GM21526 (cell line): ENCODE measurements at regions not wholly inside any gene's neighbourhood (a gene's known extent, or its start where the extent isn't known, plus 50 kb on each side); places are given as distances from the start of the nearest gene placed in this dataset.

Source experiments
- ATAC-seq: cut with Tn5 transposase; IDR thresholded peaks from one replicate; pipeline ENCODE4 v1.9.1; 2021; ENCODE audit warnings: moderate library complexity; ENCODE audit not compliant: unreplicated experiment, low FRiP score

DNA sequence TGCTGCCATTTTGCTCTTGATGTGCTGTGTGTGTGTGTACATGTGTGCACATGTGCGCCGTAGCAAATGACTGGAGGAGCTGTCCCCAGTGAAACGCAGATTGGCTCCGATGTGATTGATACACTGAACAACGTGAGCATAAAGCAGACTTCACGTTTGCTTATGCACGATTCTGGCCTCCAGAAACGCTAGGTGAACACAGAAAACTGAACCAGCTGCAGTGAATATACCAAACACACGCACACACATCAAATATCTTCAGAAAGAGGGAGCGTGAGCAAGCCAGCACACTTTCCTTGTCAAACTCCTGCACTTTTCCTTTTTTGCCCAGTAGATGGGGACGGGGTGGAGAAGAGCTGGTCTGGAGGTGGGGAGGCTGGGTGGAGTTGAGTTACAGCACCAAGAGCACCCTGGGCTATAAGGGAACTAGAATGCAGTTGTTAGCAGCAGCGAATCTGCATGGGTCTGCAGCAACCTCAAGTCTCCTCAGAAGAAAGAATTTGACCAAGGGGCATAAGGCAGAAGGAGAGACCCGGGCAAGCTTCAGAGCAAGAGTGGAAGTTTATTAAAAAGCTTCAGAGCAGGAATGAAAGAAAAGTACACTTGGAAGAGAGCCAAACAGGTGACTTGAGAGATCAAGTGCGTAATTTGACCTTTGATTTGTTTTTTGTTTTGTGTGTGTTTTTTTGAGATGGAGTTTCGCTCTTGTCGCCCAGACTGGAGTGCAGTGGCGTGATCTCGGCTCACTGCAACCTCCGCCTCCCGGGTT is 77.8 kb upstream of the CADM1 start:
- ATAC-seq, result no peak

DNA sequence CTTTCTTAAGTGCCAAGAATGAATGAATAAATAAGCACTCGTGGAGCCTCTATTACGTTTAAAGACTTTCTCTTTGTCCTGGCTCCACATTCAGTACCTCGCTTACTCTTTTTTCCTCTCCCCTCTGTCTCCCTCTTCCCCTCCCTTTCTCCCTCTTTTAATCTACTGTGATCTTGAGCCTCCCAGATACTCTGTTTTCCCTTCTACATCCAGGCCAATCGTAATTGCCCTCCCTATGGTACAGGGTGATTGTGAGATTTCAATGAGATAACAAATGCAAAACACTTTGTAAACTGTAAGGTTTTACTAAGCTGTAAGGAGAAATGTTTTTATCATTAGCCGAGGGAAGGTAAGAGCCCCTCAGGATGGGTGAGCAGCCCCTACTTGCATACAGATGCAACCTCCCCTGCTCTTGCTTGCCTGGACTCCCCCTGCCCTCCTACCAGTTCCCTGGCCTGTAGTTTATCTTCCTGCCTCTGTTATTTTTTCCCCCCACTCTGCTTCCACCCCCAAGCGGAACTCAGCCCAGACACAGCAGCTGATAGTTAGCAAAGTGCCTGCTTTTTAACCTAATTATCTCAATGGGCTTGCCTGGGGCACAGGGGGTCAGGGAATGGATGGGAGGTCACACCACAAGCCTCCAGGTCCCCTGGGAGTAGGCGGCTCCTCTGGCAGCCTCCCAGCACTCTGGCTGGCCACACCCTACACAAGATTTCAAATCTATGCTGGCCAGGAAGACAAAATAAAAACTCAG is 76.9 kb upstream of the CADM1 start:
- ATAC-seq, result no peak

DNA sequence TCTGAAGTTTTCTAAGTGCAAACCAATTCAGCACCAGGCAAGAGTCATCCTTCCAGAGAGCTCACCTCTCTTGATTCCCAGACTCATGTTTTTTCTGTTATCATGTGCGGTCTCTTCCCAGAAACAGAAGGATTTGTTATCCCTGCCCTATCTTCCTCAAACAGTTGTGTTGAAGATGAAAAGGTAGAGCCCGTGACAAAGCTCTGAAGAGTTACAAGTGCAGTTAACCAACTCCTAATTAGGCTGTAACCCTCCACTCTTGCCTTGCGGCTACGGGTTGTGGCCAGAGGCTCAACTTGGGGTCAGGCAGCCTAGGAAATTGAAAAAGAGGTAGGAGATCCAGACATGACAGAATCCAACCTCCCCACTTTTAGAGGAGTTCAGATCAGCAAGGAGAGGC is 76.2 kb upstream of the CADM1 start:
- no peak for ATAC-seq

DNA sequence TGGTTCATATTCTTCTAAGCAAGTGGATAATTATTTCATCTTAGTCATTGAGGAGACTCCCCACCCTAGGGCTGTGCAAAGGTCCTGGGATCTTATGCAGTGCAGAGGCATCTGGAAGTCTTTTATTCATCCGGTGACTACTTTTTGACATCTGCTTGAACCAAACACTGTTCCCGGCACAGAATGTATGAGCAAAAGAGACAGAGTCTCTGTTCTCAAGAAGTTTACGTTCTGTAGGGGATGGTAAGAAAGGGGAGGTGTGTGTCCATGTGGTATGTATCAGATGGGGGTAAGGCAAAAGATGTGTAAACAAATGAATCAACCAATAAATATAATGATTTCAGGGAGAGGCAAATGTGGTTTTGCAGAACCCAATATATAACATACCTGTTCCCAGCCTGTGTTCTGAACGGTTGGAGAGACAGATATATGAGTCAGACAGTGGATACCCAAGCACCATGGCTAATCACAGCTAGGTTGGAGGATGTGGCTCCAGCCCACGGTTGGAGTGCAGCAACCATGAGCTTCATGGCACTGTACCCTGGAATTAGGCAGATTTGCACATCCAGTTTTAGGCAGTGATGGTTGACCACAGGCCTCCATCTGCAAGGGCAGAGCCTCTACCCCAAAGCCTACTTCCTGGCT is 75.1 kb upstream of the CADM1 start:
- no peak for ATAC-seq

DNA sequence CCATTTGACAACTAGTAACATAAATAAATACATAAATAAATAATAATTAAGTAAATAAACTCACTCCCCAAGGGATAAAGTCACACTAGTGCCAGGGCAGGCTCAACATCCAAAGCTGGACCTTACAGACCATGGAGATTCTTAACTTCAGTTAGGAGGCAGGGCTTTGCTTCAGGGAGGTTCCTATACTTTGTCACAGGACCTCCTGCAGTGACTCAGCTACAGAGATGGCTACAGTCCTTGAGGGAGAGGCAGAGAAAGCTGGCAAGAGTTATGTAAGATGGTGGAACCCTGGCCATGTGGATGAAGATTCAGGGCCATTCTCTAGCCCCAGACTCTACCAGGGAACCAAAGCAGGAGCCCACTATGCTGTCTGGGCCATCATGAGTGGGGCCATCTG is 74.1 kb upstream of the CADM1 start:
- ATAC-seq, result no peak

DNA sequence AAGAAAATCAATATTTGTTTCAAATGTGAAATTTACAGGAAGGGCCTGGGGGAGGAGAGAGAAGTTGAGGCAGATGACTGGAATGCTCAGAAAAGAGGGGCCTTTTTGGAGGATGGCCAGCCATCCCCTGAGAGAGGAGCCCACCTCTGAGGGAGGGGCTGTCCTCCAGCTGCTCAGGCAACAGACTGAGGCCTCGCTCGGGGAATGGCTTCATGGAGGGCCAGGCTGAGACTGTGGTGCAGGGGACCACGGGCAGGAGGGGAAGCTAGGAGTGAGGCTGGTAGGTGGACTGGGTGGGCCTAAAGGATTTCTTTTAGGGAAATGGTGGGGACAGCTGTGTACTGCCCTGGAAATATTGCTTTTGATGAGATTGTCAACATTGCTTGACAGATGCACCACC is 73.5 kb upstream of the CADM1 start:
- no peak for ATAC-seq

DNA sequence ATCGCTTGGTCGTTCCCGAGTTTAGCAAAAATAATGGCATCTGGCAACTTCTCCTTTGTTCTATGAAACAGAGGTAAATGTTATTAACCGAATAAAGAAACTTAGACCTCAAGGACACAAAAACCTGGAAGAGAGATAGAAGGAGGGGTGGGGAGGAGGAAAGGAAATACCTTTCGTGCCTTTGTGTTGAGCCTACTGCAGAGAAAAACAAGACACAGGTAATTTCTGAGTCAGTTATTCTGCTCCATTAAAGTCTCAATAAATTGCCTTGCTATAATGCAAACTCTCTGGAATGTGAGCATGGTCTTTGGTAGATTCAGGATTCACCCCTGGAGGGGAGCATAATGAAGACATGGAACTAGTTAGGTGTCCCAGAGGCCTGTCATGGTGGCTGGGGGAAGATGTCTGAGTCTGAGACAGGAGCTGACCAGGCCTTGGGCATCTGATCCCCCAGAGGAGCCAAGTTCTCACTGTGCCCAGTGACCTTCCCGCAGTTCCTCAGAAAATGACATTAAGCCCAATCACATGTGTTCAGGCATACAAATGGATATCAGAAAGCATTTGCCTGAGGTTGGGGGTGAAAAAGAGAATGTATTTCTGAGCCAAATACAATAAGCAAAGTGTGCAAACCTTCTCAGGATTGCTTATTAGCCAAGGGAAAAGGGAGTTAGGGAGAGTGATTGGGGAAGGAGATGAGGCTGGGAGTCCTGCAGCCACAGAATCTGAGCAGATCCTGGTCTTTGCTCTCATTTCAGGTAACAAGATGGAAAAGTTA is 72.6 kb upstream of the CADM1 start:
- ATAC-seq, result no peak

DNA sequence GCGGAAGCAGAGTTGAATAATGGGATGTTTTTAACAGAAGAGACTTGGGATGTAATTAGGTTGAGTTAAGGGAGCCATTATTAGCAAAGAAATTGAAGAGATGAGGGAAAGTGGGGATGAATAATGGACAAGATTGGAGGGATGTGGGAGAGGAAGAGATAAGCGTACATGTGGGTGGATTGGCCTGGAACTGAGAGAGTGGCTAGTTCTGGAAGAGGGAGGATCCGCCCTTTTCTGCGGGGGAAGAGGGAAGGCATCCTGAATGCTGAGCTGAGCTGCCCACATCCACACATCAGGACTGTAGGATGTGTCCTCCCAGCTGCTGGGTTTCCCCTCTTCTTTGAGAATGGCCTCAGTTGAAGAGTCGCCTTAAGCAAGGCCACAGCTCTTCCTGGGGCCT is 68.3 kb upstream of the CADM1 start:
- no peak for ATAC-seq

DNA sequence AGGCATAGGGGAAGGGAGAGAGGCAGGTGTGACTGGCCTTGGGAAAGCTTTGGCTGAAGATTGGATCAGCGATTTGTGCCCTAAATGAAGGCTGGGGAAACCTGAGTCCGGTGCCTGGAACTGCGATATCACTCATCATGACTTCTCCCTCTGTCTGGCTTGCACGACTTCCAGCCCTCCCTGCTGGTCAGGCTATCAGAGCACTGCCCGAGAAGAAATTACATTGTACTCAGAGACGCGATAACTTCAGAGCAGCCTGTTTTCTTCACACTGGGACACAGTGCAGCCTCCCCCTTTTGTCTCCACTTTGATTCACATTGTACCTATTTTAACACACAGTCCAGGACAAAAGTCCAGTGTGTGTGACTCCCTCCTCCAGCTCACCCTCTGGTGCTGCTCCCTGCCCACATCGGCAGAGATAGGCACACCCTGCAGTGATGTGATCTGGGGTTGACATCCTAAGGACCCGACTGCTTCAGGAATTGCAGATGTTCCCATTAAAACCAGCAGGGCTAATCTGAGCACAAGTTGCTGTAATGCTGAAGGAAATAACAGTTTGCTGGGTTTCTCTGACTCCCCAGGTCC is 62.1 kb upstream of the CADM1 start:
- ATAC-seq, result no peak

DNA sequence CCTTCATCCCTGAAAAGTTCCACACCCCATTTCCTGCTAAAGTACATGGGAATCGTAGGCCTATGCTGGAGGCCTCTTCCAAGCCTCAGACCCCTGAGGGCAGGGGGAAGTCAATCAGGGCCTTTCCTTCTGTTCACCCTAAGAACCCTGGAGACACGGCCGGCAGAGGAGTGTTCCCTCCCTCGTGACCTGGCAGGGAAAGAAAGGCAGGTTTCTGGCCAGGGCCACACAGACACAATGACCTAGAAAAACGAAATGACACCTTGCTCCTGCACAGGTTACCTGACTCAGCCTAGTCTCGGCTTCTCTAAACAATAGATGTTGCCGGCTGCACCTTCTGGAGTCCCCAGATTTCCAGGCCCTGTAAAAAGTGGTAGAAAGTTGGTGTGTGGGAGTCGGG is 60.6 kb upstream of the CADM1 start:
- ATAC-seq, result no peak

DNA sequence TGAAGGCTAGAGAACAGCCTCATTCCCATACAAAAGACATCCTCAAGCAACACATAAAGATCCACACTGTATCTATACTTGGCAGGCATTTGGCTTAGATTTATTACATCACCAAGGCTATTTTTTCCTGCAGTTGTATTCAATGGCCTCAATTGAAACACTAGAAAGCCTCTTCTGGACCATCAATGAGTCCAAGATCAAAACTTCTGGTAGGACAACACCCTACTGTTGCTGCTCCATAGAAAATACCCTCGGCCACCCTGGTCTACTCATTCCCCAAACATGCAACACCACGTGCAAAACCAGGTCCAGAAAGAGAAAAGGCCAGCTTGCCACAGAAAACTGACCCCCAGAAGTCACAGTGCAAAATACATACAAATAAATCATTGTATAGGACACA is 56.9 kb upstream of the CADM1 start:
- ATAC-seq, result no peak

DNA sequence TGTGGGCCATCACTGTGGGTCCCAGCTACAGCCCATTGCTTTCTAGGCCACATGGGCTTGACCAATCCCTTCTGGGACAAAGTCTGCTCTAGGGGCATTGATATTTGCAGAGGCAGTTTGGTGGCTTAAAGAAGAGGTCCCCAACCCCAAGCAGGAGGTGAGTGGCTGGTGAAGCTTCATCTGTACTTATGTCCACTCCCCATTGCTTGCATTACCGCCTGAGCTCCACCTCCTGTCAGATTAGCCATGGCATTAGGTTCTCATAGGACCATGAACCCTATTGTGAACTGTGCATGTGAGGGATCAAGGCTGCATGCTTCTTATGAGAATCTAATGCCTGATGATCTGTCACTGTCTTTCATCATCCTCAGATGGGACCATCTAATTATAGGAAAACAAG is 54.4 kb upstream of the CADM1 start:
- ATAC-seq, result no peak

DNA sequence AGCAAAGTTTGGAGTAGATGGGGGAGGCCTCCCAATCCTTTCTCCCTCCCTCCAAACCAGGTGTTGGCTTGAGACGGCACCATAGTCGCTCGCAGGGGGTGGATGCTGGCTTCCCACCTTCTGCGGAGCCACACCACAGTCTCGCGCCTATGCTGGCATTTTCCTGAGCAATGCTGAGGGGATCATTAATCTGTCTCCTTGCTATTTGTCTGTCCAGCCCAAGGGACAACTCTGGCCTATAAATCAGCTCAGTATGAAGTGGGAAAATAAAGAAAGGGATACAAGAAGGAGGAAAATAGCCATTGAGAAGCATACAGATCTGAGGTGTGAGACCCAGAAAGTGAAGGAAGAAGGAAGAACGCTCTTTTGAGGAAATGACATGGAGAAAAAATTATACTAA is 53.5 kb upstream of the CADM1 start:
- ATAC-seq, result no peak

DNA sequence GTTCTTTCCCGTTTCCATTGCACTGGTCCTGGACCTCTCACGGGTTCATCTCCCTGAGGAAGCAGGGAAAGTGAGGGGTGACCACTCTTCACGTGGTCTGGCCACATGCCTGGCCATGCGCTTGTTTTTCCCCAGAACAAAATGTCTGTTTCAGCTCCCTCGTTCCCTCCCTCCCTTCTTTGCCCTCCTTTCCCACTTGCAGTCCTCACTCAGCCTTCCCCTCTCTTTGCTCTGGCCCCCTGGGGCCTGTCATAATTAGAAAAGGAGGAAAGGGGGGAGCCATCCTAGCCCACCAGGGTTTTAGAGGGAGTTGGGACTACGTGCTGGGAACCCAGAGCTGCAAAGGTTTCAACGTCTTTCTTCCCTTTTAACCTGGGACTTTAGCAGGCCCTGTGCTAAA is 52.8 kb upstream of the CADM1 start:
- ATAC-seq, result no peak

DNA sequence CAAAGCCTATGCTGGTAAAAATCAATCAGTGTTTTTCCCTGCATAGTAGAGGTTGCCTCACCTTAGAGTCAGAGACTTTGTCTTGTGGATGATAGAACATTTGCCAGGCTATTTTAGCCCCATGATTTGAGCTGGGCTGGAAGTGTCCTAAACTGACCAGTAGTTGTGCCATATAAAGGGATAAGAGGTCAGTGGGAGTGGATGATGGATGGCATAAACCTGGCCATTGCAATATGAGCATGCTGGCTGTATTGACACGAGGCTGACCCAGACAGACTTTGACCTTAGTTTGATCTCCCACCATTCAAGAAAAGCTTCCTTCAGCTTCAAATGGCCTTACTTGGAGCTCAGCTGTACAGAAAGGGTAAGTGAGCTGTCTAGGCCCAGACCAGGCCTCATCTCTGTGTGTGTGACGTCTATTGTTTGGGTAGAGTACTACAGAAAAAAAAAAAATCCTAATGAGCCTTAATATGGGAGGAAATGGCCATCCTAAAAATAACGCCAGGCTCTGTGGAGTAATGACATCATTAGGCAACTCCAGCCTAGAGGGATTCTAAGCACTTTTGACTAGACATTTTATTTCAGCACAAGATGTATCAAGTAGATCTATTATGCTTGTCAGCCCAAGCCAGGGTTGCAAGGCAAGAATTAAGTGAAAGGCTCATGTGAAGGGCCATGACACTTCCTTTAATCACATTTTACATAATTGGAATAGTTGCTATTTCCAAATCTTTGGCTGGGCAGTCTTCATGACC is 51.3 kb upstream of the CADM1 start:
- no peak for ATAC-seq
